AG08396 (cell line): ENCODE measurements at regions not wholly inside any gene's neighbourhood (a gene's known extent, or its start where the extent isn't known, plus 50 kb on each side); places are given as distances from the start of the nearest gene placed in this dataset.

ENCODE experiments used
- DNase-seq: peaks from one replicate; pipeline ENCODE4 v3.0.0; 2012; ENCODE audit warnings: low spot score, mixed read lengths

DNA sequence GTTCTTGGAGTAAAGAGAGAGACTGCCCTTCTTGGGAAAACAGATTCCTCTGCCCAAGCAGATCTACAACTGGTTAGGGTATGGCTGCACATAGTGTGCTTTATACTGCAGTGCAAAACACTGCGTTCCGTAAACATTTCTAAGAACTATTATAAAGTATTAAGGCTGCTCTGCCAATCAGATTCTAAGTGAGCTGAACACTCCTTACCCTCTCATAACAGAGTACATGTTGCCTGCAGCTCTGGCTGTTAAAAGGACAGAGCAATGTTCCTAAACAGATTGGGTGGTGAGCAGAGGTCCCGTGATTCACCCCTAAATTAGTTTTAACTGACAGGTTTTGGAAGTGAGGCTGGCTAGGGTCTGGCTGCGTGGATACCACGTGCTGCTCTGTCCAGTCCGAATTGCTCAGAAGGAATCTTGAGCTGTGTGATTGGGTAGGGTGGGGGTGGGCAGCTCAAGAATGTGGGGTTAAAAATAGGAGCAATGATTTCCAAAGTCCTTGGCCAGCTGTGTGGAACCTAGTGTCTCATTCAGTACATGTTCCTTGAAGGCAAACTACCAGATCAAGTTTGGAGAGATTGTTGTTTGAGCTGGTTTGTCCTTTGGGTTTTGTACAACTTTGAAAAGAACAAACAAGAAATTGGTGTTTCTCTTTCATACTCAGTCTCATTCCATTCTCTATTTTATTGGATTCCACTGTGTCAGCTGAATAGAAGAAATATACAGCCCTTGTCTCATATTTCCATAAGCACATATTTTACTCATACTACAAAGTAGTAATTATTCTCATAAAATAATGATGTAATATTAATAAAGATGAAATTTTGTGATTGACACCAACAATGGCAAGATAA is 497.6 kb upstream of the CD180 start:
- DNase-seq = peak; percentile 47

- no peak for DNase-seq
Measured at GRCh38 chr5:67686746-67687145, 490.1 kb upstream of the CD180 start.

DNA sequence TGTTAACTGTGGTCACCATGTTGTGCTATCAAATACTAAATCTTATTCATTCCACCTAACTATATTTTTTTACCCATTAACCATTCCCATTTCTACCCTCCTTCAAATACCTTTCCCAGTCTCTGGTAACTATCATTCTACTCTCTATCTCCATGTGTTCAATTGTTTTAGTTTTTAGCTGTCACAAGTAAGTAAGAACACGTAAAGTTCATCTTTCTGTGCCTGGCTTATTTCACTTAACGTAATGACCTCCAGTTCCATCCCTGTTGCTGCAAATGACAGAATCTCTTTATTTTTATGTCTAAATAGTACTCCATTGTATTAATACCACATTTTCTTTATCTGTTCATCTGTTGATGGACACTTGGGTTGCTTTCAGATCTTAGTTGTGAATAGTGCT is 485.1 kb upstream of the CD180 start:
- DNase-seq = no peak

DNA sequence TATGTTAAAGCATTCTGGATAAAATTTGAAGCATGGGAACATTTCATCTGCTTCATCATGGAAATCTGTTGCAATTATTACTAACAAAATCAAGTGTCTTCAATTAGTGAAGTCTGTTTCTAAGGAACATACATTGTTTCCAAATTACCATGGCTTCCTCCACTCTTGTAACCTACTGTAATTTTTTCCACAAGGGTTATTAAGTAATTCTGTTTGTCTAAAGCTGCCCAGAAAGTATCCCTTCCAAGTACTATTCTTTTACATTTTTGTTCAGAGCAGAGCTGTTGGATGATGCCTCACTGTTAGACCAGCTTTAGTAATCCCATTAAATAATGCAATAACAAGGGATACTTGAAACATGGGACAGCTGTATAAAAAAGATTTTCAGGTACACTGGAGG is 483.5 kb upstream of the CD180 start:
- no peak for DNase-seq

GRCh38 chr5:67679184-67679841 is 482.7 kb upstream of the CD180 start:
- DNase-seq = no peak

GRCh38 chr5:67678594-67678993 is 482.0 kb upstream of the CD180 start:
- no peak for DNase-seq

GRCh38 chr5:67677422-67677970 is 480.9 kb upstream of the CD180 start:
- DNase-seq = no peak

DNA sequence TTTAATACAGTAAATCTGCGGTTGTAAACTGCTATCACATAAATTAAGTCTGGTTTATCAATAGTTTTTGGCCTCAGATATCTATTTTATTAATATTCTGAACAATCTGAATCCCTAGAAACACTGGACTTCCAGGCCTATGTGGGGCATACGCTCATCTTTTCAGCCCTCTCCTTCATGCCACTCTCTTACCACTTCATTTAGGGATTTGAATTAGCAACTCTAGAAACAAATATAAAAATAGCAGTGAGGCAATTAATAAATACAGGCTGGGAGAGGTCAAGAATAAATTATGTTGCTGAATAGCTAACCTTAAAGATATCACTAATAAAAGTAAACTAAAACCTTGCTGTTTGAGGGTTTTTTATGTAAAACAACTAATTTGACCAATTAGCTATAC is 480.3 kb upstream of the CD180 start:
- DNase-seq = no peak

DNA sequence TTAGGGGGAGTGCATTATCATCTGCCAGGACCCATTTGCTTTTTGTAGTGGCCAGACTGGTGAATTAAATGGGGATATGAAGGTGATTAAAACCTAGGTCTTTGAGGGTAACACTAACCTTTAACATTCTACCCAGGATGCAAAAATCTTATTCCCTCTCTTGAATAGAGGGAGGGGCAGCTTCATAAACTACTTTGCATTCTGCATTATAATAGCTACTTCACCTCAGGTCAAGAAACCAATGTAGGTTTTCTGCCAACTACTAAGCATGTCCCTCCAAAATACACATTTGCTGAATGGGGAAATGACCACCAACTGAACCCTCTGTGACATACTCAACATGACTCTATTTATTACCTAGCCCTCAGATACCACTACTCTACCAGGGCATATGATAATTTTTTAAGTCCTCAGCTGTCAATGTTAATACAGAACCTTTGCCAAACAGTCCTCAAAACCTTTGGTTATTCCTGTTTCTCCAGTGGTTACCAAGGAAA is 477.6 kb upstream of the CD180 start:
- no peak for DNase-seq

DNA sequence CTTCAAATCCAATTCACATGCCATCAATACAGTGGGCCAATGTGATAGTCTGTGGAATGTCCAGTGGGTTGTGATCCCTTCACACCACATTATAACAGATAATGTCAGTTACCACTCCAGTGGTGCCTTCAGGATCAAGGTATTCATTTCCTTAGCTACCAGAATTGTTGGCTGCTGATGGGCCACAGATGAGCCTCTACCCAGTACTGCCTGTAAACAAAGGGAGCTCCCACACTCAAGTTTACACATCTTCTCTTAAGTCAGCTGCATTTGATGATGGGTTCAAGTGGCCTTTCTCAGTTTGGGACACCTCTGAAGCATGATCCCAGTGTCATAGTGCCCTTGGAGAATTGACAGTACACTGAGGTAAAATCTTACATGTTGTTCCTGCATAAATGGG is 477.0 kb upstream of the CD180 start:
- no peak for DNase-seq

DNA sequence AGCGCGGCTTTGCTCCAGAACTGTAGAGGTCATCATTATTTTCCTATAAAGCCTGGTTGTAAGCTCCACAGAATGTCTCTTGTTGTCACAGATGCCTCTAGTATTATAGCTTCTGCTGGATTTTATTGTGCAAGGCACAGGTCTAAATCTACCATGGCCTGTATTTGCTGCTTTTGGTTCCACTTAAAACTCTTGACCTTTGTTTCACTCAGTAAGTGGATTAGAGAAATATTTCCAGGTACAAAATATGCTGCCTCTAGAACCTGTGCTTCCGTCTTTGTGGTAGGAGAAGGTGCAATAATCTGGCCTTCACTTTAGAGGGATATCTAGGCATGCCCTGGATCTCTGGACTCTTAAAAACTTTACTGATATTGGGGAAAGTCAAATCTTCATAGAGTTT is 476.6 kb upstream of the CD180 start:
- DNase-seq = no peak

DNA sequence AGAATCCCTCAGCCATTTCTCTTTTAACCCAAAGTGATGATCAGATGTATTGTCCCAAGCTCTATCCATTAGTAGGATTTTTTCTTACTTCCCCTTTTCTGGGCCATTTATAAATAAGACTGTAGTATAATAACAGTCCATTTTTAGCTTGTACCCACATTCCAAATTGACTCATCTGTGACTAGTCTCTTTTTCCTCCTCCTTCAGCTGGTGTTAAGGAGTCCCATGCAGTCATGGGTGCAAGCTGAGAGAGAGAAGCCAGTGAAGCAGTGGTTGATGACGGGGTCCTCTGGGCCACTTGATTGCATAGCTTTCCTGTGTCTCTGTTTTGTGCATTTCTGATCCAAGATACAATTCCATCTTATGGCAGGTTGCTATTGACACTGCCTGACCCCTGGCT is 476.0 kb upstream of the CD180 start:
- peak; percentile 13 for DNase-seq

GRCh38 chr5:67669916-67670315 is 473.3 kb upstream of the CD180 start:
- DNase-seq = no peak

GRCh38 chr5:67660149-67660548 is 463.6 kb upstream of the CD180 start:
- no peak for DNase-seq

GRCh38 chr5:67659288-67659687 is 462.7 kb upstream of the CD180 start:
- no peak for DNase-seq

GRCh38 chr5:67657055-67657454 is 460.5 kb upstream of the CD180 start:
- DNase-seq = no peak

GRCh38 chr5:67652201-67652600 is 455.6 kb upstream of the CD180 start:
- DNase-seq = no peak

DNA sequence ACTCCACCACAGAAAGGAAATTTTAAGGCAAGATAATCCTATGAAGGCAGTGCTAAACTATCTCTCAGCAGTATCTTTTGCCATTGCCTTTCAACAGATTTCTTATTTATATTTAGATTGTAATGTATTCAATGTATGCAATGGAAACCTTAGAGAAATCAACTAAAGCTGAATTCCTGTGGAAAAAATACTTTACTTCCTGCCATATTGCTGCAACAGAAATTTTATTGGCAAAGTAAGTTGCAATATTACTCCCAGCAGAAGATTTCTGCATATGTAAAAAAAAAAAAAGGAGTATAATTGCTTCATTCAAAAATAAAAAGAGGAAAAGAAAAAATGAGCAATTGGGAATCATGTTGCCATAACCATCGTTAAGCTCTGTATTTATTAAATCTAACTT is 454.6 kb upstream of the CD180 start:
- no peak for DNase-seq

- no peak for DNase-seq
Measured at GRCh38 chr5:67648201-67648671, 451.6 kb upstream of the CD180 start.

DNA sequence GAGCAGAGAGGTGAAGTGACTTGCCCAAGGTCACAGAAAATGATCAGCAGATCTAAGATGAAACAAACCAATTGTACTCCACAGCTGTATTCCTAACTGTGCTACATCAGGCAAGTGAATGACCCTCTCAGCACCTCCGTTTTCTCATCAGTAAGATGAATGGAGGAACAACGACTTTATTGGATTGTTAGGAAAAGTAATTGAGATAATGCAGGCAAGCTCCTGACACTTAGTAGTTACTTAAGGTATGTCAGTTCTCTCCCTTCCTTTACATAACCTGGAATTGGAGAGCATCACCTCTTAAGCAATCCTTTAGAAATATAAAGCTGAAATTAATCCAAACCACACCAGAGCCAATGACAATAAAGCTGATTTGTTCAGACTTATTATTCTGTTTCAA is 451.2 kb upstream of the CD180 start:
- DNase-seq = no peak

DNA sequence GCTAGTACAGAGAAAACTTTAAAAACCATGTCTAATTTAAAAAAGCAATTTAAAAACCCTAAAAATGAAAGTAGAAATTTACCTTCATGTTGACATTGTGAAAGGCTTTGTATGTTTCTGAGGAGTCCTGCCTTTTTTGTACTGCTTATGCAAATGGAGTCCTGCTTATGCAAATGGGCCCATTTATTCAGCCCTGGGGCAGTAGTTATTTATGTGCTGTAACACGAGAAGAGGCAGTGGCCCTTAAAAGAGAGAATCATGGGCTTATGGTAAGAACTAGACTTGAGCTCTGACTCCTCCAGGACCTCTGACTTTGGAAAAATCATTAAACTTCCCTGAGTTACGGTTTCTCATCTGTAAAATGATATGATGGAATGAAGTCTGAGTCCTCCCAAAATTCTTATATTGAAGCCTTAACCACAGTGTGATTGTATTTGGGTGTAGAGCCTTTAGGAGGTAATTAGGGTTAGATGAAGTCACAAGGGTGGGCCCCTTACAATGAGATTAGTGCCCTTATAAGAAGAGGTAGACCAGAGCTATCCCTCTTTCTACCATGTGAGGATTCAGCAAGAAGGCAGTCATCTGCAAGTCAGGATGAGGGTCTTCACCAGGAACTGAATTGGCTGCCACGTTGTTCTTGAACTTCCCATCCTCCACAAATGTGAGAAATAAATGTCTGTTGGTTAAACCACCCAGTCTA is 447.8 kb upstream of the CD180 start:
- no peak for DNase-seq

DNA sequence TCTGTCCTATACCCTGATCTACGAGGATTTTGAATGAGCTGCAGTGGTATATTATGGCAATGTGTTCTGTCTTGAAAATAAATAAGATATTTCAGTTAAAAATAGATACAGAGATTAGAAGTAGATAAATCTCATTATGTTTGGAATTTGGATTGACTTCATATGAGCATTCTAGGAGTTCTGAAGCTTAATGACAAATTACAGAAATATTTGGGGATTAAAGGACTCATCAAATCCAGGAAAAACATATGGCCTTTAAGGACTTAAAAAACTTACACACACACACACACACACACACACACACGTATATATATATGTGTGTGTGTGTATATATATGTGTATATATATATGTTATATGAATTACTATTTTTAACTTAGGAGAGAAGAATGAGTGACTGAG is 446.9 kb upstream of the CD180 start:
- no peak for DNase-seq

- no peak for DNase-seq
Measured at GRCh38 chr5:67639976-67640375, 443.4 kb upstream of the CD180 start.
